DMS53 treated with DMSO at 0.1 percent for 48 hours (cell line): ENCODE measurements at regions not wholly inside any gene's neighbourhood (a gene's known extent, or its start where the extent isn't known, plus 50 kb on each side); places are given as distances from the start of the nearest gene placed in this dataset.

Source experiments
- DNase-seq: peaks from one replicate; lab custom pipeline; 2025; ENCODE audit not compliant: unreplicated experiment; lab: John Stamatoyannopoulos, UW

- no peak for DNase-seq
Observed at GRCh38 chr14:84519836-84520235, 1010.1 kb upstream of the FLRT2 start.

GRCh38 chr14:84520711-84521338, 1009.1 kb upstream of the FLRT2 start:
- no peak for DNase-seq

- no peak for DNase-seq
Observed at GRCh38 chr14:84523746-84524145, 1006.2 kb upstream of the FLRT2 start.

DNA sequence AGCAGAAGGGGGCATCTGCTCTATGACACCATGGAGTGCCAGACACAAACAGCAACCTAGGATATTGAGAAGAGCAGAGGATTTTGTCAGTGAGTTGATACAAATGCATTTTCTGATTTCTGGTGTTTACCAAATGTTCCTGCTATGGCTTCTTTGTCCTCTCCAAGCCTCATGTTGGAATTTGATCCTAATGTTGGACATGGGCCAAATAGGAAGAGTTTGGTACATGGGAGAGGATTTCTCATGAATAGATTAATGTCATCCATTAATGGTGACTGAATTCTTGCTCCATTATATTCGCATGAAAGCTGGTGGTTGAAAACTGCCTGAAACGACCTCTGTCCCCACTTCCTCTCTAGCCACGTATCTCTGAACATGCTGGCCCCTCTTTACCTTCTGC, 1002.2 kb upstream of the FLRT2 start:
- no peak for DNase-seq

DNA sequence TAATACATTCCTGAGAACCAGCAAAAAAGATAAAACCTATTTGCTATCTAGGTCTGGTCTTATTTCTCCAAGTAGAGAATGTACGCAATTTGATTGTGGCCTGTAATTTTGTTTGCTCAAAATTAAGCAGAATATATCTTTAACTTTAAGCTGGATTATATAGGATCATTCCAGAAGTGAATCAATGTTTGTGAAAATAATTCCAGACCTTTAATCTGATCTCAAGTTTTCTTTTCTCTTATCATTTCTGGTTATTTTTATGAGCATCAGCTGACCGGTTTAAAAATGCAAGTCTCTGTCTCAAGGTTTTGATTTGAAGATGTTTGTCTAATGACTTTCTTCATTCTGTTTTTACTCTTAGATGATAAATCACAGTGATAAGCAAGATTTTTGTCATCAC, 997.9 kb upstream of the FLRT2 start:
- no peak for DNase-seq

GRCh38 chr14:84533181-84533725, 996.7 kb upstream of the FLRT2 start:
- no peak for DNase-seq

GRCh38 chr14:84533791-84534190, 996.2 kb upstream of the FLRT2 start:
- no peak for DNase-seq

- DNase-seq: no peak
Observed at GRCh38 chr14:84535484-84535883, 994.5 kb upstream of the FLRT2 start.

DNA sequence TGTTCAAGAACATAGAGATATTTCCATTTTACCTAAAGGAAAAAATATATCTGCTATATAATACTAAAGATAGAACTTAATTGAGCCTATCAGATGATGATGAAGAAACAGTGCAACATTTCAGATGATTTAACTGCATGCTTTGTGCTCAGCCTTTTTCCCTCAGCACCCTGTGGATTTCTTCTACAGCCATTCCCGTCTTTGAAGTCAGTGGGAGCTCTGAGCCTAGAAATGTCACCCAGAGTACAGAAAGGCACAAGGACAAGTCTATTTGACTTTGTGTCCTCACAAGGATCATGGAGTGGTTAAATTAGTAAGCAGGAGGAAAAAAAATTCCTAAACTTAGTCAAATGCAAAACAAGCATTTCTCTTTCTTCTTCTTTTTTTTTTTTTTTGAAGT, 994.0 kb upstream of the FLRT2 start:
- DNase-seq: no peak

DNA sequence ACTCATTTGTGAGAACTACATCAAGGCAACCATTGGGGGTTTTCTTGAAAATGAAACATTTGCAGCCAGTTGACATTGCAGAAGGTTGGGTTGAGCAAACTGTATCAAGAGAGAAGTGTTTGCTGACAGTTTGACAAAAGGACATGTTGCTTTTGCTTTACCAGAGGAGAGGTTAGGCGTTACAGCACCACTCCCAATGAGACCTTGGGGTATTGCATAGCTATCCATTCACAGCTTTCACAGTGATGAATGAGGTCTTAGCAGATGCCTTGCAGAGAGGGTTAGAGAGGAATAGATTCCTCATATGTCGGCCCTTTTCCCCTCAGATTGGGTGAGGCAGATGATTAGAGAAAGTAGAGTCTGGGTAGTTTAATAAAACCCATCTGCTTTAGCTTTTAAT, 988.9 kb upstream of the FLRT2 start:
- DNase-seq: no peak

- DNase-seq: no peak
Observed at GRCh38 chr14:84543859-84544258, 986.1 kb upstream of the FLRT2 start.

GRCh38 chr14:84544486-84545131, 985.3 kb upstream of the FLRT2 start:
- no peak for DNase-seq

DNA sequence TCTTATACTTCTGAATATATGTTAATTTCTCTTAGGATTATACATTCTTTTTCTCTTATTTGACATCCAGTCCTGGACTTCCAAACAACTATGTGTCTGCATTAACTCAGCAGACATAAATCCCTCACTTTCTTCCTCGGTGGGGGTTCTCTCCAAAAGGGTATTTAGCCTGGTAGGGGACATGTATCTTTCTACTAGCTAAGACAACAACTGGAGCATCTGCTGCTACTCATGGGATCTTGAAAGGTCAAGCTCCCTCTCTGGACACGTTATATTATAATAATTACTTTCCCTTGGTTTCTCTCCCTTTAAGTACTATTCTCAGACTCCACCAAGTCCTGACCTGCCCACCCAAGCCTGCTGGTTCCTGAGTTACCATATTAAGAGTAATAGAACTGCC, 983.7 kb upstream of the FLRT2 start:
- no peak for DNase-seq

DNA sequence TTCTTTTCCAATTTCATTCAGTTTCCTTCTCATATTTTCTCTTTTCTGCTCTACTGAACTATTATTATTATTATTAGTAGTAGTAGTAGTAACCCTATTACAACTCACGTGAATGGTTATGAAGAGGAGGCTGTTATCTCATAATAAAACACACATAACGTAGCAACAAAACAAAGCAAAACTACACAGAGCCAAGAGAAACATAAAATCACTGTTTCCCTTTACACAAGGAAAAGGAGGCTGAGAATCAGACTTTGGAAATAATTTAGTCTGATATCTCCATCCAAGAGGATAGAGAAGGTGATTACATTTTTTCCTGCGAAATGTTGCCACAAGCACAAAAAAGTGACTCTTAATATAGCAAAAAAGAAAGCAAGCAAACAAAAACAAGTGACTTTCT, 975.8 kb upstream of the FLRT2 start:
- DNase-seq: no peak

- DNase-seq: no peak
Observed at GRCh38 chr14:84555493-84555892, 974.5 kb upstream of the FLRT2 start.

DNA sequence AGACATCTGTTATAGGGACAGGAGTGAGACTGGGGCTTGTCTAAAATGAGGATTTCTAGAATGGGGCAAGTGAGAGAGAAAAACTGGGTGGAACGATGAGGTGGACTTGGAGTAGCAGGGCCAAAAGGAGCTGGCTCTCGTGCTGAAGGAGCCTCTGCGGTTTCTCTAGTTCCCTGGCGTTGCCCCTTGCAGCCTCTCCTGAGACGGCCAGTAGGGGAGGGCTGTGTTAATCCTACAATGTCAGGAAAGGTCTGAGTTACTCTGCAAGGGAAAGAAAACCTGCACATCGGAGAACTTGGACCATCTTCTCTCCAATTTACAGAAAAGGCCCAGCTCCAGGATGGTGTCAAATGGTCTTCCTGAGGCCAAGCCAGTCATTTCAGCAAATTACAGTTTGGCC, 963.8 kb upstream of the FLRT2 start:
- no peak for DNase-seq

DNA sequence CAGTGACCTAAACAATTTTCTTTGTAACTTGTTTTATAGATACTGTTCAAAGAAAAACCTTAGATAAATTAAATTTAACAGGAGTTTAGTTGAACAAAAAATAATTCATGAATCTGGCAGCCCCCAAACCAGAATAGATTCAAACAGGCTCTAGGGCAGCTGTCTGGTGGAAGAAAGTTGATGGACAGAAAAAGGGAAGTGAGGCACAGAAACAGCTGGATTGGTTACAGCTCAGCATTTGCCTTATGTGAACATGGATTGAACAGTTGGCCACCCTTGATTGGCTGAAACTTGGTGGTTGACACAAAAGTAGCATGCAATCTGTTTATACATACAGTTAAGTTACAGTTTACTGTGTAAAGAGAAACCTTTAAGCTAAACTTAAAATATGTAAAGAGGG, 954.3 kb upstream of the FLRT2 start:
- no peak for DNase-seq

GRCh38 chr14:84579292-84579691, 950.7 kb upstream of the FLRT2 start:
- no peak for DNase-seq

GRCh38 chr14:84581041-84581440, 948.9 kb upstream of the FLRT2 start:
- no peak for DNase-seq

- no peak for DNase-seq
Observed at GRCh38 chr14:84584511-84584910, 945.4 kb upstream of the FLRT2 start.

DNA sequence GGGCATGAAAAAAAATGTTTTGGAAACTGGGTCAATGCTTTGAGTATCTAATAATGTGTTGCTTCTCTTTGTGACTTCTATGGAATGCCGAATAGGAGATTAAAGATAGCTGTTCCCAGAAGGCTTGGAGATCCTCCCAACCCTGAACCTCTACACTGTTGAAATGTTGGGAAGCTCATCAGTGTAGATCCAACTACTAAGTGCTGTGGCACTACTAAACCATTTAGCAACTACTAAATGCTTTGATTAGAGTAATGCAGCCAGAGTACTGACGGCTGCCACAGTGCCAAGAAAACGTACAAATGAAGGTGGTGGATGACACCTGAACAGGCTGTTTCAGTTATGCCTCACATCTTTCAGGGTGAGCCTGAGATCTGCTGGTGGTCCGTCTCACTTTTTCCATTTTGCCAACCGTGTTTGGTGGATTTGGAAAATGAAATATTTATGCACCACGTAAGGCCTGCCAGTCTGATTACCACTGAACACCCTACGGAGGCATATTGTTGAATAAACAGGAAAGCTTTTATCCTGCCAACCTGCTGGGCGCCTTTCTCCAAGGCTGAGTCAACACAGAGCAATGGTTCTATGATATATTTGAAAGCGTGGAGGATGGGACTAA, 938.0 kb upstream of the FLRT2 start:
- DNase-seq: no peak

- no peak for DNase-seq
Observed at GRCh38 chr14:84592770-84593169, 937.2 kb upstream of the FLRT2 start.
